GM11168 (cell line): ENCODE measurements at regions not wholly inside any gene's neighbourhood (a gene's known extent, or its start where the extent isn't known, plus 50 kb on each side); places are given as distances from the start of the nearest gene placed in this dataset.
"Not testable (repeated sequence)": the region's sequence is repeated elsewhere in the genome, so short reads cannot be mapped to it uniquely, and the experiment has no call there.

Experiments used
- in situ Hi-C: fragments of 300-500 bp; cut with MboI; formaldehyde crosslinking; loops from one replicate; pipeline ENCODE4 v1.12.0; 2022; ENCODE audit warnings: low sequenced_read_pairs; ENCODE audit not compliant: unreplicated experiment

GRCh38 chr13:71382285-71382684 lies 484.7 kb downstream of the DACH1 start:
- in situ Hi-C loops = no loop called here

- in situ Hi-C loops = no loop called here
These were observed 486.8 kb downstream of the DACH1 start for GRCh38 chr13:71380191-71380590.

GRCh38 chr13:71378961-71379905 lies 487.8 kb downstream of the DACH1 start:
- in situ Hi-C loops = no loop called here

- in situ Hi-C loops = no loop called here
These were observed 492.4 kb downstream of the DACH1 start for GRCh38 chr13:71374471-71375049.

GRCh38 chr13:71368336-71368735 lies 498.7 kb downstream of the DACH1 start:
- in situ Hi-C loops = no loop called here

DNA sequence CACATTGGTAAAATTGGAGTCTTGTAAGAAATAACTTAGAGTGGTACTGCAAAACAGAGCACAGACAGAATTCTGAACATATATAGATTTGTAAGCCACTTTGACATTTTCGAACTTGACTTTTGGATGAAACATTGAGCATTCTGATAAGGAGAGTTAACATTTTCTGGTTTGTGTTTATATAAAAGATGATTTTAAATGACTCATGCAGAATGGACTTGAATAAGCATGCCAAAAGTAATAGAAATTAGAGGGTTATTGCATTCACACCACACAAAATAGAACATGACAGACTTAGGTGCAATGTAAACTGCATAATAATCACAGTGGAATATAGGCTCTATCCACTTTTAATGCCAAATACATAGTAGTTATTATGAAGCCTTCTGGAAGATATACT lies 507.0 kb downstream of the DACH1 start:
- in situ Hi-C loops = no loop called here

DNA sequence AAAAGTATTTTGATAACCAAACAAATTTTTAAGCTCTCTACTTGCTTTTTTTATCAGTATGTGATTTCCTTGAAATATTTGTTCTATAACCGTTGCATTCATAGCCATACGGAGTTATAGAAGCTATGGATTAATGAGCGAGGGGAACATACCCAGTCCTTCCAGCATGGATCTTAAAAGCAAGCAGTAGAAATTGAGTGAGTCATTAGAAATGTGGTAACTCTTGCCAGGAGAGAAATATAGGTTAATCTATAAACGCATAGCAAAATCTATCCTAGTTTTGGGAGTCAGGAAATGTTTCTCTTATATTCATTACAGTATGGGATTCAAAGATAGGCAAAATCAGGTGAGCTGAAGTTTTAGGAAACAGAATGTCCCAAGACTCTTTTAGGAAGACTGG lies 507.4 kb downstream of the DACH1 start:
- in situ Hi-C loops = no loop called here

DNA sequence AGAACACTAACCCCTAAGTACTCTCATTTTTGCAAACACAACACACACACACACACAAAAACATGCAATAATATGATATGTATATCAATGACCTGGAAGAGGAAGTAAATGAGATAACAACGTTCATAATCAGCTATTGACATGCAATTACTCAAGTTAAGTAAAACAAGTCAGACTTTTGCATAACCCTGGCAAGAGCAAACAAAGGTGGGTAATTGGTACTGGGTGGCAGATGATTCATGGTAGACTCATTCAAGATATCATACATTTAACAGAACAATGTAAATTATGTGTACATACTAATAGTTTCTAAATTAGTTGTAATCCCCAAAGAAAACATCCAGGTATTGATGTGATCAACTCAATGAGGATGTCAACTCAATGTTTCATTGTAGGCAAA lies 508.8 kb downstream of the DACH1 start:
- in situ Hi-C loops = no loop called here

GRCh38 chr13:71355010-71355409 lies 512.0 kb downstream of the DACH1 start:
- in situ Hi-C loops = no loop called here

- in situ Hi-C loops = no loop called here
These were observed 516.1 kb downstream of the DACH1 start for GRCh38 chr13:71350886-71351285.

- in situ Hi-C loops = not testable (repeated sequence)
These were observed 521.1 kb downstream of the DACH1 start for GRCh38 chr13:71345856-71346255.

- in situ Hi-C loops = no loop called here
These were observed 527.3 kb downstream of the DACH1 start for GRCh38 chr13:71339736-71340135.

DNA sequence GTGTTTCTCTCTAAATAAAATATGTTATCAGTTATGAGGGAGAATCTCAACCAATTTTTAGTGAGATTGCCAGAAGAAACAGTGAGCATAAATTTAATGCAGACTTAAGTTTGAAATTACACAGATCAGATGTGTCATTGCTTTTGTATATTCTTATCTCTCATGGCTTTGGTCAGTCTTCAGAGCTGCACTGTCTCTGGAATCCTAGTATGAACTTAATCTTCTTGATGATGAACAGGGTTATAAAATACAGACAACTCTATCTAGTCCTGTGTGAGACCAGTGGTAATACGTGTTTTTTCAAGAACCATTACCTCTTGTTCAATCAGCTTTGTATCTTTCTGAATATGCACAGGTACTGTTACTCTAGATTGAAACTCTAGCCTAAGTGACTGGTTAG lies 528.0 kb downstream of the DACH1 start:
- in situ Hi-C loops = no loop called here

DNA sequence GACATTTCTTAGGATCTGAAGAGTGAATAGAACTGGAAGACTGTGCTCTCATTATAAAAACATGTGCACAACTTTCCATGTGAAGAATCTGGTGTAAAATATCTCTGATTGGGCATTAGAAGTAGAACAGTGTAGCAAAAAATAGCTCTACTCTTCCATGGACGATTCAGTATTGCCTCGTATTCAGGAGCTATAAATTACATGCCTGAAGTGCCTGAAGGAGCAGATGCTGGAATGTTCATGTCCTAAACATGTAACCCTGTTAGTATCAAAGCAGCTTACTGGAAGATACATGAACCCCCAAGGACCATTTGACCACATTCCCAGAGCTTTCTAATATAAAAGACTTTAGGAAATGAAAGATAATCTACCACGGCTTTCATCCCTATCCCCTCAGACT lies 528.9 kb downstream of the DACH1 start:
- in situ Hi-C loops = no loop called here

DNA sequence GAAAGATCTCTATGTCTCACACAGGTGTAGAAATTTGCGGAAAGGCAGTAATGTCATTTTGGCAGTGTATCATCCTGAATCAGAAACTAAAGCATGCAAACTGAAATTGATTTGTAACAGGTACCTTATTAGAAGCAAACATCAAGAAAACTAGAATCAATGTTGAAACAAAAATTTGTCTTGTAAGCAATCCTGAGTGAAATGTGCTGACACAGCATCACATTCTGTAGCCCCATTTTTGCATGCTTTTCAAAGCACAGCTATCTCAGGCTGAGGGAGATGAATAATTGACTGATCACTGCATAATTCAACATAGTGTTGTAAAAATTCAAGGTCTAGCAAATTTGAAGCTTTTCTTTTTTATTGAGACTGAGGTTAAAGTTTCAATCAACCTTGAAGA lies 539.7 kb downstream of the DACH1 start:
- in situ Hi-C loops = no loop called here

DNA sequence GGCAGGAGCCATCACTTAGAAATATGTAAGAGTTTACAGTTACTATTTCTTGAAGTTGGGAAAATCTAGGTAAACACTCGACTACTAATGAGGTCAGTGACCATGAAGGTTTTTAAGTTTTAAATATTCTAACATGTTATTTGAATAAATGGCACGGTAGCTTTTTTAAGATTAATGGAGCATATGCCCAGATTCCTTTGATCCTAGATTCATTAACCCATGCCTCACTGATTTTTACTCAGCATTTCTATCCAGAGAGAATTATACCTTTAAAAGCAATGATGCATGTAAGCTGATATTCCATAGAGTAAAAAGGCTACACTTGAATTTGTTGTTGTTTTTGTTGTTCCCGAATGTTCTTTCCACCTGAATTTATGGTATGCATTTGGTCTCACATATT lies 541.4 kb downstream of the DACH1 start:
- in situ Hi-C loops = no loop called here

DNA sequence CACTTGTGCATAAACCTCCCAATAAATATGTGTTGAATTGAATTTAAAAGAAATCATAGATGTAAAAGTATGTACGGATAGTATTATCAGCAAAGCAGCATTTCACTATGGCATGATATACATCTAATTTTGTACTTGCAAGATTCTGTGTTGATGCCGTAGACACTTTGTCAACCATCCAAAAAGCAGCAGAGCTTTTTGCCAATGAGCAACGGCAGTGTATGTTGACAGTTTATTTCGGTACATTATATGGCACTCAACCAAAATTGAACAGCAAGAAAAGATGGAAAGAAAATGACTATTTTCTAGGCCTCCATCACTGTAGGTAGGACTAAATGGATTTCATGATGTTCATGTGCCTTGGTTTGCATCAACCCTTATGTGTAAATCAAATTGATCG lies 543.7 kb downstream of the DACH1 start:
- in situ Hi-C loops = loop anchor here (25.0 kb wide), 1 partner anchor 564 kb away; no protein-coding TSS in a partner anchor

DNA sequence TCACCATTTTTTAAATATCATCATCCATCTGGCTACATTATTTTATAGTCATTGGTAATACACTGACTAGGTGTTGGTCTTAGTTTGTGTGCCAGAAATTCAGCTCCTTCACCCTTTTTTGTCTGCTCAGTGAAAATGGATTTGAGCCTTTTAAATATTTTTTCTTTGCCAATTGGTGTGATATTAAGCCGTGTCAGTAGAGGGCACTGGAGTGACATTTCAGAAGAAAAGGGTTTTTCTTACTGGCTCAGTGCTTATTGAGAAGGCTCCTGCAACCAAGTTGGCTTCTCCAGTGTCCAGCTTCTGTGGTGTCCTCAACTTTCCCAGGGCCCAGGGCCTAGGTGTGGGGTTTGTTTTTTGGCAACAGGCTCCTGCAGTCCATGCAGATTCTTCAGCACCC lies 546.6 kb downstream of the DACH1 start:
- in situ Hi-C loops = loop anchor here (25.0 kb wide), 1 partner anchor 567 kb away; no protein-coding TSS in a partner anchor

DNA sequence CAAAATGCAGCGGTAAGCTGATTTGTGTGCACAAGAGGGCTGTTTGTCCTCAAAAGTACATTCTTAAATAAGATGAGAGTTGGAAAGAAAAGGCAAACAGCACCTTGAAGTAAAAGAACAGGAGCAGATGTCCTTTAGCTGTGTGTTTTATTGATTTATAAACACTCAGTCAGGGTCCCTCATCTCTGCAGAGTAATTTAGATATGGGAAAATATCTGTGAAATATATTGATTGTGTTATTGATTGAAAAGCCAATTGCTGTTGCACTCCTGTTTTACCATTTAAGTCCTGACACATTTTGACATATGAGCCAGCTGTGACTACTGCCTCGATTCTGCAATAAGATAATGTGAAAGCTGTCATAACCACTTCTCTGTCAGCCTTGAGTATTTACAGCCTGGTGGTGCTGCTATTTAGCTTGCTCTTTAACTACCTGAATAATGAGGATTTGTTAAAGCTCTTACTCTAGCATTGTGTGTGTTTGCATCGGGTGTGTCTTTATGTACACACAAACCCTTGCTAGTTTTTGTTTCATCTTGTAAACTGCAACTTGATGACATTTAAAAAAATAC lies 550.1 kb downstream of the DACH1 start:
- in situ Hi-C loops = loop anchor here (25.0 kb wide), 1 partner anchor 570 kb away; no protein-coding TSS in a partner anchor

DNA sequence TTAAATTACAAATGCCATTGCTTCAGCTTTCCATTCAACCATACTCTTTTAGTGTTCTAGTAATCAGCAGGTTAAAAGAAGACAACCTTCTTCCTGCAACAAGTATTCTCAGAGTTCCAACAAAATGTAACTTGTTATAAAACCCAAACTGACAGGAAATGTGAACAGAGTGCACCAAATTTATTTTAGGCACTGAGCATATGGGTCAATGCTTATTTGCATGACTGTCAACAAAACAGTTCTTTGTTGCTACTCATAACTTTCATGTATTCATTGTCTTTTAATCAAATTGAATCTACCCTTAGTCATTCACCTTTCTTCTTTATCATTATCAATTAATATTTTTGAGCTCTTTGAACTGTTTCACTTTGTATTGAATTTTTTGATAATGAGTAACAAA lies 554.1 kb downstream of the DACH1 start:
- in situ Hi-C loops = loop anchor here (25.0 kb wide), 1 partner anchor 574 kb away; no protein-coding TSS in a partner anchor

DNA sequence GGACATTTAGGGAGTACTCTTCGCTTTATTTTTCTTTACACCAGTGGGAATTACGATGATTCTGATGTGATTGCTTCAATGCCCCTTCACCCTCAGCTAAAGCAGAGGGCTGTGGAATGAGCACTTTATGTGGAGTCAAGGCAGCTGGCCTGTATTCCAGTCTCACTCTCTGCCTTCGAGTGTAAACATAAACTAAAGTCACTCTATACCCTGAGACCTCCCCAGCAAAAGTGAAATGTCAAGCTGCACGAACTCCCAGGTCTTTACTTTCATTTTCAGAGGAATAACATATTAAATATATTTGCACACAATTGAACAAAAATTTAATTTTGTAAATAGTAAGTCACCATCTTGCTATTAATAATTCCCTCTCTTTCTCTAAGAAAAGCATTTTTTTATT lies 557.1 kb downstream of the DACH1 start:
- in situ Hi-C loops = loop anchor here (25.0 kb wide), 1 partner anchor 577 kb away; no protein-coding TSS in a partner anchor
